Right lobe of liver (tissue), 4 donors: ENCODE measurements at regions not wholly inside any gene's neighbourhood (a gene's known extent, or its start where the extent isn't known, plus 50 kb on each side); places are given as distances from the start of the nearest gene placed in this dataset.

ENCODE experiments used
- CTCF ChIP-seq, 4 donors: fragments of 200-600 bp in 3 of 4; fragments of 450-650 bp in 1 of 4; IDR thresholded peaks; one replicate each; pipeline versions ENCODE4 v1.5.1 to v1.8.0; 2016 to 2022; ENCODE audit warnings: antibody characterized with exemption in 4 of 4, mild to moderate bottlenecking in 2 of 4
- POLR2A ChIP-seq: fragments of 450-650 bp; IDR thresholded peaks from one replicate; pipeline ENCODE4 v1.6.1; 2017; ENCODE audit warnings: antibody characterized with exemption, mild to moderate bottlenecking
- donor health status: DM: no; HTN: no; CAD: no.
- donor health status: DM: no; HTN: no; CAD: no.
- donor health status: DM: no; HTN: yes; CAD: no.

- TF ChIP-seq POLR2A (no peak), CTCF (IDR thresholded peaks at IDR 0.05) (no peak)
Measured at GRCh38 chr3:59460068-59460467, 410.2 kb upstream of the CFAP20DC start.
